H1 (cell line): ENCODE measurements at regions not wholly inside any gene's neighbourhood (a gene's known extent, or its start where the extent isn't known, plus 50 kb on each side); places are given as distances from the start of the nearest gene placed in this dataset.

Experiments used
- CTCF ChIA-PET: fragments of 300-600 bp; sonication (Branson Sonifier 250); formaldehyde crosslinking; loops from one replicate; lab custom pipeline; 2021; ENCODE audit not compliant: partially characterized antibody; lab: Charles Lee
- POLR2A ChIA-PET: fragments of 300-600 bp; sonication (Branson Sonifier 250); formaldehyde crosslinking; loops from one replicate; lab custom pipeline; 2021; ENCODE audit warnings: inconsistent platforms; ENCODE audit not compliant: partially characterized antibody; lab: Charles Lee
- DNase-seq, 2 experiments: peaks; one replicate each; pipeline versions ENCODE4 v3.0.0 to v3.0.0-alpha.2; 2010 to 2022; ENCODE audit warnings: low spot score in 2 of 2, low read depth in 1 of 2, mixed read lengths in 1 of 2
- FAIRE-seq: peaks from 2 replicates; lab custom pipeline; 2011; peaks lifted over from hg19 to GRCh38; lab: Jason Lieb, UNC
- H2AFZ ChIP-seq: 2 replicates; pipeline ENCODE4 v1.8.1; 2012; ENCODE audit warnings: low read length, inconsistent platforms
- H2AK5ac ChIP-seq: 2 replicates; pipeline ENCODE4 v1.6.1; 2013; ENCODE audit warnings: low read depth, low read length
- H2BK120ac ChIP-seq: replicated peaks from 2 replicates; pipeline ENCODE3; 2013; ENCODE audit warnings: low read depth, low read length, inconsistent platforms
- H2BK12ac ChIP-seq: 2 replicates; pipeline ENCODE4 v1.6.1; 2013; ENCODE audit warnings: low read depth, low read length
- H2BK15ac ChIP-seq: 2 replicates; pipeline ENCODE4 v1.6.1; 2013; ENCODE audit warnings: low read length
- H2BK20ac ChIP-seq: 2 replicates; pipeline ENCODE4 v1.6.1; 2013; ENCODE audit warnings: low read length
- H2BK5ac ChIP-seq: 2 replicates; pipeline ENCODE4 v1.6.1; 2013; ENCODE audit warnings: low read depth, low read length
- H3K14ac ChIP-seq: 2 replicates; pipeline ENCODE4 v1.6.1; 2013; ENCODE audit warnings: inconsistent platforms; ENCODE audit not compliant: insufficient read length
- H3K18ac ChIP-seq: 2 replicates; pipeline ENCODE4 v1.6.1; 2013; ENCODE audit warnings: low read length; ENCODE audit errors: extremely low read depth
- H3K23ac ChIP-seq: 2 replicates; pipeline ENCODE4 v1.6.1; 2013; ENCODE audit warnings: inconsistent platforms; ENCODE audit not compliant: insufficient read length
- H3K23me2 ChIP-seq: 2 replicates; pipeline ENCODE4 v1.6.1; 2013; ENCODE audit warnings: low read depth, low read length
- H3K27ac ChIP-seq: 2 replicates; pipeline ENCODE4 v1.6.1; 2011; ENCODE audit warnings: low read depth, low read length, inconsistent platforms
- H3K27me3 ChIP-seq, 4 experiments: replicated peaks in 1 of 4; 1 replicate in 1 of 4; 2 replicates in 3 of 4; pipeline versions ENCODE4 v1.6.1 to v1.8.1; 2011 to 2013; ENCODE audit warnings: low read length in 3 of 4, mild to moderate bottlenecking in 3 of 4, inconsistent platforms in 2 of 4, mixed read lengths in 2 of 4, moderate library complexity in 1 of 4; ENCODE audit not compliant: control insufficient read depth in 3 of 4, insufficient read depth in 3 of 4; ENCODE audit errors: extremely low read depth in 1 of 4
- H3K36me3 ChIP-seq, 4 experiments: 2 replicates each; pipeline versions ENCODE4 v1.6.1 to v1.8.1; 2011 to 2013; ENCODE audit warnings: mild to moderate bottlenecking in 4 of 4, low read length in 3 of 4, moderate library complexity in 2 of 4, control low read depth in 1 of 4, inconsistent platforms in 1 of 4; ENCODE audit not compliant: insufficient read depth in 4 of 4, control insufficient read depth in 2 of 4
- H3K4ac ChIP-seq: replicated peaks from 2 replicates; pipeline ENCODE3; 2013; ENCODE audit warnings: low read length, low read depth, mixed read lengths, inconsistent platforms; ENCODE audit not compliant: insufficient read length
- H3K4me1 ChIP-seq, 4 experiments: replicated peaks in 1 of 4; 1 replicate in 1 of 4; 2 replicates in 3 of 4; pipeline versions ENCODE4 v1.6.1 to v1.8.1; 2011 to 2013; ENCODE audit warnings: low read length in 3 of 4, inconsistent platforms in 2 of 4, mixed read lengths in 1 of 4; ENCODE audit not compliant: insufficient read depth in 4 of 4, control insufficient read depth in 3 of 4
- H3K4me2 ChIP-seq, 2 experiments: 2 replicates each; pipeline versions ENCODE4 v1.6.1 to v1.8.1; 2011 to 2013; ENCODE audit warnings: low read depth in 2 of 2, low read length in 2 of 2, control low read depth in 1 of 2, inconsistent platforms in 1 of 2, mild to moderate bottlenecking in 1 of 2; ENCODE audit not compliant: insufficient read depth in 1 of 2
- H3K4me3 ChIP-seq, 4 experiments: fragments of 200-600, 300-600 bp in 1 of 4; sonication (generic), shearing (Covaris generic), sonication (Bioruptor Twin) in 1 of 4; 2 replicates each; pipeline versions ENCODE4 v1.5.1 to v1.8.1; 2011 to 2016; ENCODE audit warnings: low read length in 4 of 4, low read depth in 3 of 4, control low read depth in 2 of 4, inconsistent platforms in 2 of 4, mild to moderate bottlenecking in 2 of 4, mixed read lengths in 1 of 4, moderate library complexity in 1 of 4; ENCODE audit not compliant: insufficient read depth in 2 of 4; ENCODE audit errors: extremely low read depth in 1 of 4
- H3K56ac ChIP-seq: replicated peaks from 2 replicates; pipeline ENCODE3; 2013; ENCODE audit warnings: low read depth, mild to moderate bottlenecking, mixed read lengths, low read length, inconsistent platforms; ENCODE audit not compliant: insufficient read length
- H3K79me1 ChIP-seq: 2 replicates; pipeline ENCODE4 v1.6.1; 2013; ENCODE audit warnings: low read depth, low read length, control low read depth
- H3K79me2 ChIP-seq, 2 experiments: 2 replicates each; pipeline versions ENCODE4 v1.6.1 to v1.8.1; 2012 to 2013; ENCODE audit warnings: low read length in 2 of 2, mild to moderate bottlenecking in 2 of 2, inconsistent platforms in 1 of 2; ENCODE audit not compliant: insufficient read depth in 2 of 2, control insufficient read depth in 1 of 2
- H3K9ac ChIP-seq, 4 experiments: replicated peaks in 1 of 4; 1 replicate in 1 of 4; 2 replicates in 3 of 4; pipeline versions ENCODE4 v1.6.1 to v1.8.1; 2011 to 2013; ENCODE audit warnings: low read depth in 3 of 4, low read length in 3 of 4, control low read depth in 2 of 4, mild to moderate bottlenecking in 2 of 4, moderate library complexity in 2 of 4, inconsistent platforms in 1 of 4; ENCODE audit errors: extremely low read depth in 1 of 4
- H3K9me3 ChIP-seq, 2 experiments: 2 replicates each; pipeline versions ENCODE4 v1.6.1 to v1.8.1; 2012 to 2013; ENCODE audit warnings: mild to moderate bottlenecking in 2 of 2, moderate library complexity in 2 of 2, control low read depth in 1 of 2, inconsistent platforms in 1 of 2, low read depth in 1 of 2, low read length in 1 of 2, mixed read lengths in 1 of 2; ENCODE audit not compliant: insufficient read depth in 2 of 2
- H4K20me1 ChIP-seq, 2 experiments: replicated peaks in 1 of 2; 2 replicates each; pipeline versions ENCODE3 to v1.8.1; 2011 to 2013; ENCODE audit warnings: inconsistent platforms in 2 of 2, low read length in 2 of 2, mild to moderate bottlenecking in 1 of 2; ENCODE audit not compliant: insufficient read depth in 2 of 2, control insufficient read depth in 1 of 2
- H4K5ac ChIP-seq: 2 replicates; pipeline ENCODE4 v1.6.1; 2013; ENCODE audit warnings: low read length, low read depth, mixed read lengths, inconsistent platforms; ENCODE audit not compliant: insufficient read length
- H4K8ac ChIP-seq: 2 replicates; pipeline ENCODE4 v1.8.0; 2013; ENCODE audit warnings: mild to moderate bottlenecking, moderate library complexity, low read length, inconsistent platforms; ENCODE audit not compliant: insufficient read depth; ENCODE audit errors: extremely low read depth
- H4K91ac ChIP-seq: replicated peaks from 2 replicates; pipeline ENCODE3; 2013; ENCODE audit warnings: low read length, mixed read lengths, inconsistent platforms; ENCODE audit not compliant: insufficient read length
- CBX8 ChIP-seq: fragments of 300-800, 300-1000 bp; sonication (generic); IDR thresholded peaks from 2 replicates; pipeline ENCODE4 v1.7.1; 2016; ENCODE audit warnings: low read depth, low read length, borderline replicate concordance
- CHD2 ChIP-seq: IDR thresholded peaks from 2 replicates; pipeline ENCODE4 v1.6.1; 2012; ENCODE audit warnings: low read length, improper control_type of control experiment
- CTCF ChIP-seq, 3 experiments: IDR thresholded peaks; 1 replicate in 2 of 3; 2 replicates in 1 of 3; pipeline versions ENCODE4 v1.5.1 to v1.6.1; 2011; ENCODE audit warnings: low read length in 3 of 3, mild to moderate bottlenecking in 3 of 3, inconsistent platforms in 2 of 3, low read depth in 1 of 3, moderate library complexity in 1 of 3; ENCODE audit not compliant: insufficient read depth in 1 of 3; ENCODE audit errors: control extremely low read depth in 1 of 3
- GABPA ChIP-seq: IDR thresholded peaks from 2 replicates; pipeline ENCODE4 v1.6.1; 2011; ENCODE audit warnings: mild to moderate bottlenecking, low read length, moderate library complexity, borderline replicate concordance; ENCODE audit not compliant: insufficient read depth
- HDAC6 ChIP-seq: IDR thresholded peaks from one replicate; pipeline ENCODE4 v1.7.1; 2012; ENCODE audit warnings: low read depth, mild to moderate bottlenecking, inconsistent platforms, low read length, moderate library complexity
- JUN ChIP-seq: IDR thresholded peaks from 2 replicates; pipeline ENCODE4 v1.6.1; 2011; ENCODE audit warnings: low read depth, mild to moderate bottlenecking, improper control_type of control experiment, low read length
- MAFK ChIP-seq: IDR thresholded peaks from 2 replicates; pipeline ENCODE4 v1.6.1; 2012; ENCODE audit warnings: low read depth, mild to moderate bottlenecking, improper control_type of control experiment, low read length
- RAD21 ChIP-seq, 2 experiments: IDR thresholded peaks in 1 of 2; conservative IDR thresholded peaks in 1 of 2; 2 replicates each; pipeline ENCODE4 v1.6.1; 2011; ENCODE audit warnings: low read depth in 2 of 2, low read length in 2 of 2, improper control_type of control experiment in 1 of 2, inconsistent platforms in 1 of 2, mild to moderate bottlenecking in 1 of 2, moderate library complexity in 1 of 2
- SIRT6 ChIP-seq: IDR thresholded peaks from one replicate; pipeline ENCODE4 v1.7.1; 2012; ENCODE audit warnings: low read length, inconsistent platforms
- SIX5 ChIP-seq: IDR thresholded peaks from 2 replicates; pipeline ENCODE4 v1.6.1; 2011; ENCODE audit warnings: mild to moderate bottlenecking, low read depth, low read length
- TBP ChIP-seq: IDR thresholded peaks from 2 replicates; pipeline ENCODE4 v1.6.1; 2011; ENCODE audit warnings: low read depth, low read length, improper control_type of control experiment
- WGBS, 2 experiments: shearing (Covaris generic) in 1 of 2; methylation state at CpG; one replicate each; pipeline versions ENCODE4 v1.1.6 to v1.1.7; 2013 to 2015; ENCODE audit warnings: low lambda C conversion rate in 2 of 2, mixed read lengths in 2 of 2, inconsistent platforms in 1 of 2, low coverage in 1 of 2, missing lambda C conversion rate in 1 of 2; ENCODE audit not compliant: insufficient replicate concordance in 2 of 2, insufficient coverage in 1 of 2, insufficient read length in 1 of 2; ENCODE audit errors: extremely low coverage in 1 of 2, missing lambda C conversion rate in 1 of 2; 5-methylcytosine and 5-hydroxymethylcytosine counted together
- TF ChIP-seq, protein P1 (sequence below): IDR thresholded peaks from 2 replicates; pipeline ENCODE4 v1.6.1; 2011; ENCODE audit warnings: low read length, improper control_type of control experiment

DNA sequence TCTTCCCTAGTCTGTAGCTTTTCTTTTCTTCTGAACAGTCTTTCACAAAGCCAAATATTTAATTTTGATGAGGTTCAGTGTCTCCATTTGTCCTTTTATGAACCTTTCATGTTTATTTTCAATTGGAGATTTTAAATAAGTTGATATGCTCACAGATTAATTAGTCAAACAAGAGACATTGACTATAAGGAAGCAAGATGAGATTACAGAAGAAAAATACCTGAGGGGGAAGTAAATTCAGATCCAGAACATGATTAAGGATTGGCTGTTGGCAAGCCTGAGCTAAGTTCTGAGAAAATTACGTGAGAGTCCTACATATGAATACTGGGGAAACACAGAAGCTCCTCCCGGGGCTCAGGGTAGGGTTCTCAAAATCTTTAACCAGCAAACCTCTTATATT lies 1039.8 kb upstream of the SEMA6A start:
- H3K9ac ChIP-seq = no peak overlapping the region
- no peaks in the 10 kb centered on the region for H3K79me2 ChIP-seq
- H3K79me1 ChIP-seq = no peaks in the 10 kb centered on the region
- no peaks in the 10 kb centered on the region for H4K20me1 ChIP-seq
- H3K27me3 ChIP-seq = no peaks in the 10 kb centered on the region
- no peak overlapping the region for H2BK20ac ChIP-seq
- H4K91ac ChIP-seq = no peak overlapping the region
- WGBS, 2 experiments = 96% methylated on average over 2 of the region's 2 CpGs; no CpG with 5 or more reads in 1 of the 2 experiments
- H4K8ac ChIP-seq = no peak overlapping the region
- no peak overlapping the region for H3K18ac ChIP-seq
- no peak overlapping the region for H3K4me2 ChIP-seq
- no peak overlapping the region for H2BK15ac ChIP-seq
- H2BK12ac ChIP-seq = no peak overlapping the region
- no peak overlapping the region for H2AFZ ChIP-seq
- H2AK5ac ChIP-seq = no peak overlapping the region
- DNase-seq (no peak), FAIRE-seq (no peak)
- no peak overlapping the region for H3K4ac ChIP-seq
- no peaks in the 10 kb centered on the region for H3K4me1 ChIP-seq
- ChIA-PET POLR2A (no interaction called here), CTCF (no interaction called here)
- no peak overlapping the region for H3K56ac ChIP-seq
- H3K36me3 ChIP-seq = no peaks in the 10 kb centered on the region
- H3K23ac ChIP-seq = no peak overlapping the region
- 0 out of 4 replicates have a peak, but pooled peaks cover 0 to 3% of the 10 kb centered on the region in 2 experiments for H3K9me3 ChIP-seq
- H3K4me3 ChIP-seq = no peak overlapping the region
- H4K5ac ChIP-seq = no peak overlapping the region
- no peaks in the 10 kb centered on the region for H3K23me2 ChIP-seq
- no peak overlapping the region for H2BK120ac ChIP-seq
- no peak overlapping the region for H3K14ac ChIP-seq
- H2BK5ac ChIP-seq = no peak overlapping the region
- no peak overlapping the region for H3K27ac ChIP-seq
- TF ChIP-seq, protein P1, sequence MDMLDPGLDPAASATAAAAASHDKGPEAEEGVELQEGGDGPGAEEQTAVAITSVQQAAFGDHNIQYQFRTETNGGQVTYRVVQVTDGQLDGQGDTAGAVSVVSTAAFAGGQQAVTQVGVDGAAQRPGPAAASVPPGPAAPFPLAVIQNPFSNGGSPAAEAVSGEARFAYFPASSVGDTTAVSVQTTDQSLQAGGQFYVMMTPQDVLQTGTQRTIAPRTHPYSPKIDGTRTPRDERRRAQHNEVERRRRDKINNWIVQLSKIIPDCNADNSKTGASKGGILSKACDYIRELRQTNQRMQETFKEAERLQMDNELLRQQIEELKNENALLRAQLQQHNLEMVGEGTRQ = no peak
- no peak for TF ChIP-seq CHD2
- TF ChIP-seq SIRT6 = no peak
- no peak for TF ChIP-seq TBP
- no peak for TF ChIP-seq CBX8
- no peak for TF ChIP-seq CTCF (IDR thresholded peaks at IDR 0.05; ENCODE audit: control extremely low read depth in 1 of 3, insufficient read depth in 1 of 3, low read depth in 1 of 3, low read length in 3 of 3)
- TF ChIP-seq RAD21 (IDR thresholded peaks at IDR 0.05 in 1 of 2, conservative IDR thresholded peaks at IDR 0.05 in 1 of 2; ENCODE audit: low read depth in 2 of 2, low read length in 2 of 2) = no peak
- TF ChIP-seq JUN = no peak
- TF ChIP-seq MAFK = no peak
- TF ChIP-seq GABPA = no peak
- TF ChIP-seq SIX5 = no peak
- TF ChIP-seq HDAC6 = no peak
